Epidermal melanocyte (primary cell): ENCODE measurements at regions not wholly inside any gene's neighbourhood (a gene's known extent, or its start where the extent isn't known, plus 50 kb on each side); places are given as distances from the start of the nearest gene placed in this dataset.

Source experiments
- DNase-seq: peaks from one replicate; pipeline ENCODE4 v3.0.0; 2011; ENCODE audit warnings: low spot score; ENCODE audit not compliant: insufficient read length

DNA sequence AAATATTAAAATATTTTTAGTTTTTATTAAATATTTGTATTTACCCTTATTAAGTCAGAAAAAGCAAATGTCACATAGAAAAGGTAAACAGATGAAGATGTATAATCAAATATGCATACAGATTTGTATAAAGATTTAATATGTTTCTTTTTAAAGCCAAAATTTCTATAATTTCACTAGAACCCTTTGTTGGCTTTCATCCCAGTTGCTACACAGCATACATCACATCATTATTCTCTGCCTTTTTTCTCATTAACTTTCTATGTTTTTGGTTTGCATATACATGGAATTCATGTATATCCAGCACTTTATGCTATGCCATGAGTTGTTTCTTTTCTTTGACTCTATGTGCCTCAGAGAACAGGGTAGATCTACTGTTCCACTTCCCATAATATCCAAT lies 957.9 kb upstream of the ADGRL2 start:
- DNase-seq, result no peak

DNA sequence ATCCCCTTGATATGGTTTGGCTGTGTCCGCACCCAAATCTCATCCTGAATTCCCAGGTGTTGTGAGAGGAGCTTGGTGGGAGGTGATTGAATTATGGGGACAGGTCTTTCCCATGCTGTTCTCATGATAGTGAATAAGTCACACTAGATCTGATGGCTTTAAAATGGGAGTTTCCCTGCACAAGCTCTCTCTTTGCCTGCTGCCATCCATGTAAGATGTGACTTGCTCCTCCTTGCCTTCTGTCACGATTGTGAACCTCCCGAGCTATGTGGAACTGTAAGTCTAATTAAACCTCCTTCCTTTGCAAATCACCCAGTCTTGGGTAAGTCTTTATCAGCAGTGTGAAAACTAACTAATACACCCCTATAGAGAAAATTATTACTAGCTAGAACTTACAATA lies 959.5 kb upstream of the ADGRL2 start:
- no peak for DNase-seq

DNA sequence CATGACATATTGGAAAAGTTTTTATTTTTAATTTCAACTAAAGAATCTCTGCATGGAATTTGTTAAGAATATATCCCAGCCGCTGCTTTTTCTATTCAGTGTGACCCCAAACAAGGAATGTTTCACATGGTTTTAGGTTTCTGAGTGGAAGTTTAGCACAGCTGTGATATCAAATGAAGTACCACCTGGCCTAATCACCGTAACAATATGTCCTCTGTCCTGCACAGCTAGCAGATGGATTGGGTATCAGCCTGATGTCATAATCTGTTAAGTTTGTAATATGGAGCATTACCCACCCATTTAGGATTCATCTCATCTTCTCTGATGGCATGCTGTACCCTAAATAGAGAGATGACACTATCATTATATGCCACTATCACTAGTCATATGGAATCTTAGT lies 963.7 kb upstream of the ADGRL2 start:
- no peak for DNase-seq

DNA sequence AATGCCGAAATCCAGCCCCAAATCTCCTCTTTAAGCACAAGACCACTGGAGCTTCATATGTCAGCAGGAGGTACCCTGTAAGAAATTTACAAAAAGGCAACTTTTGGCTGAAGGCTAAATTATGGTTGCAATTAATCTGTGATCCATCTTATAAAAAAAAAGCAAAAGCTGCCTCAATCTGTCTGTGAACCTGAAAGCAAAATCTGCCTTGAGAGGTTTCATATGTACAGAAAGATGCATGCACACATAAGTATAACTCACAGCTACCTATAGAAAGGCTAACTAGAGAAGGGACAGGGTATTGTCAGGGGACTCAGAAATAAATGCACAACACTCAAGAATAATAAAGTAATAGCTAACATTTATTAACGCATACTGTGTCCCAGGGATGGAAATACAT lies 964.2 kb upstream of the ADGRL2 start:
- DNase-seq, result no peak

DNA sequence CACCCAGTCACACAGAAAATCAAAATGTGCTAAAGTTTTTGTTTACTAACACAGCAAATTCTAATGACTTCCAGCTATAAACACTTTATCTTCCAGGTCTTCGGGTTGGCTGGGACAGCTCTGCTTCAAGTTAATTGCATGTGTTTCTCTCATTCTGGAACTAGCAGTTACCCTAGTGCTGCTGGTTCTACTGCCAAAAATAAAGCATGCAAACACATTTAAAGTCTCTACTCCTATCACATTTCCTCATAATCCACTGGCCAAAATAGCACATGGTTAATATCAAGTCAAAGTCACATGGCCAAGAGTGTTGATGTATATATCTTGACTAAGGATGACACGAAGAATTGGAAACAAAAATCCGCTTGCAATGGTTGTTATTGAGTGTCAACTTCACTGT lies 973.1 kb upstream of the ADGRL2 start:
- no peak for DNase-seq

DNA sequence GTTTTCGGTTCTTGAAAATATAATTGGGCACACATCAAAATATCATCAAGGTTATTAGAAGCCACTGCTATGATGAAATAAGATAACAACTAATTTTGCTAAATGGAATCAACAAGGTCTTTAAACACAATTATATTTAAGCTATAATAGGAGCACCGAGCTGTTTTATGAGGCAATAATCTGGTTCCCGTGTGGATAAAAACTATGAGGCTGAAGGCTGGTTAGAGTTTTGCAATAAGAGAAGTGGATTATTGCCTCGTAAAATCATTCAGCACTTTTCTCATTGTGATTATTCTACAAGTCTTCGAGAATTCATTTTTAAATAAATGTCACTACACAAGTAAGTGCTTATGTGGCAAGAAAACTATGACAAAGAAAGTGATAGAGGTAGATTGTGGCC lies 975.7 kb upstream of the ADGRL2 start:
- DNase-seq, result no peak

DNA sequence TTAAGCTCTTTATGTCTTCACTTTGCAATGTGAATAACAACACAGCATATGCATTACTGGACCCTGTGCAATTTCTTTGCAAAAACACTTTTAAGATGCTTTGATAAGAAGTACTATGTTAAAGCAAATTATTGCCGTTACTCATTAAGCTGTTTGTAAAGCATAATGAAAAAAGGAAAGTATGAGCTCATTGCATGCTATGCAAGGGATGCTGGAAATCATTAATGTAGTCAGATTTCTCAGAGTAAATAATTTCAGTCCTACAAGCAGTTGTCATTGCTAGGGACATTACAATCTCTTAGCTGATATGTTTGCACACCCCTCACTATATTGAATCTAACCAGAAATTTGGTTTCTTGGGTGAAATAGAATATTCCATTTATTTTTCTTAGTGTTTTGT lies 982.5 kb upstream of the ADGRL2 start:
- no peak for DNase-seq

DNA sequence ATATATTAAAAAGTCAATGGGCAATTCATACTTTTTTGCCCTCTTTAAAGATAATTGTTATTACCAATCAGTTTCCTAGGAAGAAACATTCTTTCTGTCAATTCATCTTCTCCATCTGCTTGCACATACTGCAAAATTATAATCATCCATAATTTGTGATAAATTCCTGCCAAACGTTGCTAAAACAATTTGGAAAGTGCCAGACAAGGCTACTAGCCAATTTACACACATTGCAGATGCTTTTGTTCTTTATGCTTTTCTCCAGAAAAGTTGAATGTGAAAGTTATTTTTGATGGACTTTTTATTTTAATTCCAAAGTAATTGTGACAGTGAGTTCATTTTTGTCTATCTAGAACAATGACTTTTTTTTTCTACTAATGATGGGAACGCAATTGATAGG lies 992.8 kb upstream of the ADGRL2 start:
- no peak for DNase-seq

DNA sequence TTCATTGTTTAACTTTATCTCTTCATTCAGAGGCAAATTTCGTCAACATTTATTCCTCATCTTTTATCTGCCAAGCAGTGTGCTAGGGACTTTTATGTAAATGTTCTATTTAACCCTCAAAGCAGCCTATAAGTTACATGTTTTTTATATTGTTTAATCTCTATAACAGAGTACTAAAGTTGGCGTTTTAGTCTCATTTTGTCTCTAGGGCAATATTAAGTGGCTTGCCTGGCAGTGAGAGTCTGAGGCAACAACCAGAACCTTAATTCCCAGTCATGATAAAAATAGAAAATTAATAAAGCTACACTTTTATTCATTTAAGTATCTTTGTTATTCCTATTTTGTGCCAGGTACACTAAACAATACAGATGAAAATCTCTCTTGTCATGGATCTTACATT lies 994.3 kb upstream of the ADGRL2 start:
- DNase-seq, result no peak

DNA sequence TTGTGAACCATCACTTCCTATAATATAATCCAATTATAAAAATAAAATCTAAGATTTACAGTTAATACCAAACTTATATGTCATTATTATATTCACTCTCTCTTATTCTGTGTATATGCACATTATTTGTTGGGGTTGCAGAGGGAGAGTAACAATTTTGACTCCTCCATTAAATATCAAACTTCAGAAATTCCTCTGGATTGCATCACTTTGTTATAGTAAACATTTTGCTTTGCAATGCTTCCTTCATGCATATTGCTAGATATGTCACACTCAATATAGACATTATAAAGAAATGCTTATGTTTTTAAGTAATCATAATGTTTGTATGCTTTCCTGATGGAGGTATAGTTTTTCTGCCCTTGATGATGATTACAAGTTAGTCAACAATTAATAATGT lies 999.0 kb upstream of the ADGRL2 start:
- no peak for DNase-seq

DNA sequence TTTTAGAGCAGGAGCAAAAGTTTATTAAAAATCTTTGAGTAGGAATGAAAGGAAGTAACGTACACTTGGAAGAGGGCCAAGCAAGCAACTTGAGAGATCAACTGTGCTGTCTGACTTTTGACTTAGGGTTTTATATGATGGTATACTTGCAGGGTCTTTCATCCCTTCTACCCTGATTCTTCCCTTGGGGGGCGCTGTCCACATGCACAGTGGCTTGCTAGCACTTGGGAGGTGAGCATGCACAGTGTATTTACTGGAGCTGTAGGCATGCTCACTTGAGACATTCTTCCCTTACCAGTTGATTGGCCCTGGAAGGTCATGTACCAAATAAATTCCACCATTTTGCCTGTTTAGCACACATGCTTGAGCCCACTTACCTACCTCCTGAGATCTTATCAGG lies 1001.3 kb upstream of the ADGRL2 start:
- no peak for DNase-seq

DNA sequence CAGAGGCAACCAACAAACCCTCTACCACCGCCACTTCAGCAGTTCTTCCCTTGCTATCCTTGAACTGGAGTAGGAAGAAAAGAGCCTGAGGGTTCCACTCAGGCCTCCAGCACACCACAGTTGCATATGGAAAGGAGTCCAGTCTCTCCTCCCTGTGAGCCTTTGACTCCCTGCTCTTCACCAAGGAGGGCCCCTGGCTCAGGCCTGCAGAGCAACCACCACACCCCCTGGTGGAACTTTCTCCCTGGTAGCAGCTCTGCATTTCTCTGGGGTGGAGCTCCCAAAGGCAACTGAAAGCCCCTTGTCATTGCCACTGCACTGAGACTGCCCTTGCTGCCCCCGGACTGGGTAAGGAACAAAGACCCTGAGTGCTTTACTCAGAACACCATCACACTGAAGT lies 1021.5 kb upstream of the ADGRL2 start:
- no peak for DNase-seq

DNA sequence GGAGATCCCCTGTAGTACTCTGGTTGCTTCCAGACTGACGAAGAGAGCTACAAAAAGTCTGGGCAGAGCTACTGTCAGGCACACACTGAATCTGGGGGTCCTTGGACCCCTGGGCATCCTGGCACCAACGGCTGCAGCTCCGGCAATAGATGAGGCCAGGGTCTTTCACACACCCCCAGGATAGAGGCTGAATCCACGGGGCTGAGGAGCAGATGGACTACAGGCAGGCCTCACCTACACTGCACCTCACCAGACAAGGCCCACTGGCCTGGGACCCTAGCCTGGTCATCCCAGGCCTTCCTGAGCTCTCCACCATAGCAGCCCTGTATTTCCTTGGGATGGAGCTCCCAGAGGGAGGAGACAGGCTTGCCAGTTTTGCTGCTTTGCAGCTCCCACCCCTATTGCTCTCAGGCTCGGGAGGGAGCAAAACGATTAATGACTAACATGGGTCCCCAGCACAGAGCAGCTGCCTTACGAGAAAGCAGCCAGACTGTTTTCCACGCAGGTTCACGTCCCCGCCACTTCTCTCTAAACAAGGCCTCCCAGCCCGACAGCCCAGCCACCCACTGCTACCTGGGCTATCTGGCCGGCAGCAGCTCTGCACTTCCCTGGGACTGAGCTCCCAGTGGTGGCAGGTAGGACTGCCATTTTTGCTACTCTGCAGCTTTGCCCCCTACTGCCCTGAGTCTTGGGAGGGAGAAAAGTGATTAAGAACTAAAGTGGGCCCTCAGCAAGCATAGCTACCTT lies 1022.5 kb upstream of the ADGRL2 start:
- no peak for DNase-seq

DNA sequence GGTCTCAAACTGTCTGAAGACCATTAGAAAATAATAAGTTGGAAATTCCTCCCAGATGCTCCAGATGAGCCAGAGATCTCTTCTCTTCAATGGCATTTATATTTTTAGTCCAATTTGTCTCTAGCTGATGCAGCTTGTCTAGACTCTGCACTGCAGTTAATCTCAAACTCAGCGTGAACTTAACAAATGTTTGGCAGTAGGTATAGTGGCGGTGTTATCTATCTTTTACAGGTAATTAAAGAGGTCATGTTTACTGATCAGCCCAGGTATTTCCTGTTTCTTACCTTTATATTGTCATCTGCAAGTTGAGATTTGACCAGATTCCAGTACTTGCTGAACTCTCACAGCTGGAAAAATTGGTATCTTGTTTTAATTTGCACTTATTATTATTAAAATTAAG lies 1024.5 kb upstream of the ADGRL2 start:
- DNase-seq, result no peak

DNA sequence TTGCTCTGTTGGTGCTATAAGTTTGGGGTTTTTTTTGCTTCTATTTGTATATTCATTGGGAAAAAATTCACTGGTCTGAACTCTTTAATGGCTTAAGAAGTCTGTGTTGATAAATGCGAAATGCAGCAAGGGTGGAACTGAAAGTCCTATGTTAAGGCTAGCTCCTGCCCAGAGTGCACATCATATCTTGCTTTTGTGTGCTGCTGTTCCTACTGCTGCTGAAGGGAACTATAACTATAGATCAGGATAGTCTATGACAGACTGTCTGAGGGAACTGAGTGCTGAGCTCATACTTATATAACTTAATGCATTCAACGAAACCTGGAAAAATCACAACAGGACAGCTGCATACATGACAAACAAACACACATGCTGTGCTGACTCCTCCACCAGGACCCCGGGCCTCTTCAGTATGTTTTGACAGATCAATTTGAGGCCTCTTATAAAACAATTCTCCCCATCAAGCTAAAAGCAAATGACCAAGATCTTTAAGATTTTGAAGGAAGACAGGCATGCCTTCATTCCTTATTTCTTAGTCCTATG lies 1031.5 kb upstream of the ADGRL2 start:
- no peak for DNase-seq

DNA sequence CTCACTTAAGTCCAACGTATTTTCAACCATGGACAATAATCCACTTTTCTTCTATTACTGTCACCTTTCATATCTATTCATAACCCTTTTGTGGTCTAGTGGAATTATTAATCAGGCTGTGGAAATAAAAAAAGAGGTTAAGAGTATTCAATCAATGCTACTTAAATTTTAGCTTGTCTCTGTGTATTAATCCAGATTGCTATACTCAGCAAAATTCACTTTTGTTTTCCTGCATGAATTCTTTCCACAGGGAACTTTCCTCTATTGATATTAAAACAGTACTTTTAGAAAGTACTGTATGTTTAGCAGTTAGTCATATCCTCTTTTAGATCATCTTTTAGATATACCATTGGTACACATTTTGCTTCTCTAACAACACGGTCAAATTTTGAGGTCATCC lies 1033.0 kb upstream of the ADGRL2 start:
- no peak for DNase-seq

DNA sequence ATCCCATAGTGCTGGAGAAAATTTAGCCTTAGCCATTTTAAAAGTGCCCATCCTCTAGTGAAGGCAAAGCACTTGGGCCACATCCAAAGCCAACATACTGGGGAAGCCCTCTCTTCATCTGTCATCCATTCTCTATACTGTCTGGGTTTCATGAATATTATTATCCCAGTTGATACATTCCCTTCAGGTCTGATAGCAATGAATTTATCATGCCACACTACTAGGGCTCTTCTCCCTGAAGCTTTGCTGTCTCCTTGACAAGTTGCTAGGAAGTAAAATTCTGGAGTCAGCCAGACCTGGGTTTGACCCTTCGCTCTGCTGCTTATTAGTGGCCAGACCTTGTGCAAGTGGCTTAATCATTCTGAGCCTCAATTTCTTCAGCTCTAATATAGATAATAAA lies 1041.4 kb upstream of the ADGRL2 start:
- DNase-seq, result no peak

DNA sequence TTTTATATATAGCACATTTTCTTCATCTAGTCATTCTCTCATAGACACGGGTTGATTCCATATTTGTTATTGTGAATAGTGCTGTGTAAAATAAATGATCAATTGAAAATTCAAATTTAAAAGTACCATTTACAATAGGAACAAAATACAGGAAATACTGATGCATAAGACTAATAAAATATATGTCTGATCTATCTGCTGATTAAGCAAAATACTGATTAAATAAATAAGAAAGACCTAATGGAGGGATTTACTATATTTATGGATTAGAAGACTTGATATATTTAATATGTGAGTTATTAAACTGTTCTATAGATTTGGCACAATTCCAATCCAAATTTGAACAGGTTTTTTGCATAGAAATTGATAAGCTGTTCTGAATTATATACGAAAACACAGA lies 1044.8 kb upstream of the ADGRL2 start:
- no peak for DNase-seq

DNA sequence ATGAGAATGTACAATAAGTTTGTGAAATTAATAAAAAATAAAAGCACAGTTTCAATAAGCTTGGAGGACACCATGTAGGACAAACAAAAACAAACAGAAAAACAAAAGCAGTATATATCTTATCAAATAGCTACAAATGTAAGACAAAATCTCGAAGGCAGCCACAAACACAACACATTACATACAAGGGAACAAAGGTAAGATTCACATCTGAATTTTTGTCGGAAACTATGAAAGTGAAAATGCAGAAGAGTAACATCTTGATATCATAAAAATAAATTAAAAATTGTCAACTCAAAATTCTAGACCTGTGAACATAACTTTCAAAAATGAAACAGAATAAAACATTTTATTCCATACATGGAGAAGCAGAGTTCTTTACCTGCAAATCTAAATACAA lies 1049.5 kb upstream of the ADGRL2 start:
- DNase-seq, result no peak

DNA sequence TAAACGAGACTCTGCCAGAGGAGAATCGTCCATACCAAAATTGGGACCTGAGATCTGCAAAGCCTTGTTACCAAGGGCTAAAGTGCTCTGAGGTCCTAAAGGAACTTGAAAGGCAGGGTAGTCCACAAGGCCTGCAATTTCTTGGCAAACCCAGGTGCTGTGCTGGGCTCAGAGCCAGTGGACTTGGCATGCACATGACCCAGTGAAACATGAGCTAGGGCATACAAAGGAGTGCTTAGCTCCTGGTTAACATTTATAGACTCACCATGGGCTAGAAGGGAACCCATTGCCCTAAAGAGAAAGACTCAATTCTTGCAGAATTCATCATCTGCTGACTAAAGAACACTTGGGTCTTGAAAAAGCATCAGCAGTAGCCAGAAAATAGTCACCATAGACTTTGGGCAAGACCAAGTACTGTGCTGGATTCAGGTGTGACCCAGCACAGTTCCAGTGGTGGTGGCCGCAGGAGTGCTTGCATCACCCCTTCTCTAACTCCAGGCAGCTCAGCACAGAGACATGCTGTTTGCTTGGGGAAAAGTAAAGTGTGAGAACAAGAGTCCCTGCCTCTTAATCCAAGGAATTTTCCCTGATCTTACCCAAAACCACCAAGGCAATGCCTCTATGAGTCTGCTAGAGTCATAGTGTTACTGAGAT lies 1069.4 kb upstream of the ADGRL2 start:
- no peak for DNase-seq

DNA sequence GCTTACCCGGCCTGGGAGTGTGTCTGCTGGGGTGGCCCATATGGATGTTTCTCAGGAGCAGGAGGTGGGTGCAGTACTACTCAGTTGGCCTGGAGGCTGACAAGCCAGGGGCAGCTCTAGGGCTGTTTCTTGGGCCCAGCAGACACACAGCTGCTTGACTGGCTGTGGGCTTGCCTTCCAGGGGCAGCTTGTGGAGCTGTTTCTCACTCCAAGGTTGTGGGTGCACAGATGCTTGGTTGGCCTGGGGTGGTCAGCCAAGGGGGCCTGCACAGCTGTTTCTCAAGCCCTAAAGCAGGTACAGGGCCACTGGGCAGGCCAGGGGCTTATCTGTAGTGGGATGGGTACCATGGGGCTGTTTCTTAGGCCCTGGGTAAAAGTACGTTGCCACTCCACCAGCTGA lies 1078.1 kb upstream of the ADGRL2 start:
- DNase-seq, result no peak

DNA sequence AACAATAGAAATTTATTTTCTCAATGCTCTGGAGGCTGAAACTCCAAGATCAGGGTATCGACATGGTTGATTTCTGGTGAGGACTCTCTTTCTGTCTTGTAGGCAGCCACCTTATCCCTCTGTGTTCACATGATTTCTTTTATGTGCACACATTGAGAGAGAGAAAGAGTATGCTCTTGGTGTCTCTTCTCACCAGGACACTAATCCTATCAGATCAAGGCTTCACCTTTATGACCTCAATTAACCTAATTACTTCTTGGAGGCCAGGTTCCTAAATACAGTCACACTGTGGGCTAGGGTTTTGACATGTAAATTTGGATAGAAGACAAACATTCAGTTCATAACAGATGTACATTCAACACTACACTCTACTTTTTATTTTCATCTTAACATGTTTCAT lies 1094.2 kb upstream of the ADGRL2 start:
- DNase-seq, result no peak

DNA sequence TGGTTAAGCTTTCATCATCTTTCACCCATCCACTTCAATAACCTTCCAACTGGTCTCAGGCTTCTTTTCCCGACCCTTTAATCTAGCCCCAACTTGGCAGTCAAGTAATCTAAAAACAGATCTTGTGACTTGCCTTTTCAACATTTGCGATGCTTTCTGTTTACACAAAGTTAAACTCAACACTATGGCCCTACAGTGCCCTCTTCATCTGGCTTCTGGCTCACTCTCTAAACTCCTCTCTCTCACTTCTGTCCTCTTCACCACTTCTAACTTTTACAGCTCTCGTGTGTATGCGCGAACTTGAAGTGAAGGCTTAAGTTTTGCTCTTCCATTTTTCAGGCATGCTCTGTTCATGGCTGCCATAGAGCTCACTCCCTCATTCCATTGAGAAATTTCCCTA lies 1122.3 kb upstream of the ADGRL2 start:
- DNase-seq, result no peak
